Motor neuron (in vitro differentiated cells): ENCODE measurements at regions not wholly inside any gene's neighbourhood (a gene's known extent, or its start where the extent isn't known, plus 50 kb on each side); places are given as distances from the start of the nearest gene placed in this dataset.

Source experiments
- ATAC-seq, 8 experiments: fragments of 200-7000 bp; cut with Tn5 transposase; replicated peaks in 6 of 8; 2 replicates each; pipeline ENCODE4 v1.8.0; 2021; ENCODE audit warnings: mild to moderate bottlenecking in 8 of 8, moderate library complexity in 8 of 8
- H3K27ac ChIP-seq, 2 donors: fragments of 250-450 bp; sonication (Bioruptor Pico); 2 replicates each; pipeline ENCODE4 v1.9.0; 2021; ENCODE audit warnings: antibody characterized with exemption in 2 of 2, mild to moderate bottlenecking in 2 of 2, moderate library complexity in 1 of 2
- H3K4me1 ChIP-seq, 2 donors: fragments of 250-450 bp; sonication (Bioruptor Pico); replicated peaks in 1 of 2; 2 replicates each; pipeline ENCODE4 v1.6.1; 2021; ENCODE audit warnings: antibody characterized with exemption in 2 of 2, mild to moderate bottlenecking in 2 of 2, moderate library complexity in 1 of 2
- H3K4me3 ChIP-seq, 5 donors: fragments of 250-450 bp; sonication (Bioruptor Pico); 2 replicates each; pipeline ENCODE4 v1.9.0; 2021; ENCODE audit warnings: antibody characterized with exemption in 5 of 5, mild to moderate bottlenecking in 5 of 5, moderate library complexity in 4 of 5
- WGBS, 10 experiments: fragments of 450-650 bp; shearing (Covaris generic); methylation state at CpG; one replicate each; pipeline ENCODE4 v1.0.0; 2022; 5-methylcytosine and 5-hydroxymethylcytosine counted together
- in situ Hi-C, 9 experiments: fragments of 400-800 bp; cut with MboI; loops; one replicate each; pipeline ENCODE4 v1.15.0; 2021; ENCODE audit warnings: low sequenced_read_pairs in 9 of 9, low pct_unique_long_range_greater_than_20kb in 2 of 9; ENCODE audit not compliant: unreplicated experiment in 9 of 9

GRCh38 chr13:63517371-63517770 is 2101.7 kb upstream of the PCDH20 start:
- Histone ChIP-seq H3K27ac (no peak overlapping the region), H3K4me1 (no peaks in the 10 kb centered on the region), H3K4me3 (no peak overlapping the region)
- no peak for ATAC-seq
- in situ Hi-C loops = no loop called here
- WGBS, 10 experiments = 6 to 100% (median 74%) methylated on average over 1 to 9 of the region's 9 CpGs; no CpG with 5 or more reads in 1 of the 10 experiments

DNA sequence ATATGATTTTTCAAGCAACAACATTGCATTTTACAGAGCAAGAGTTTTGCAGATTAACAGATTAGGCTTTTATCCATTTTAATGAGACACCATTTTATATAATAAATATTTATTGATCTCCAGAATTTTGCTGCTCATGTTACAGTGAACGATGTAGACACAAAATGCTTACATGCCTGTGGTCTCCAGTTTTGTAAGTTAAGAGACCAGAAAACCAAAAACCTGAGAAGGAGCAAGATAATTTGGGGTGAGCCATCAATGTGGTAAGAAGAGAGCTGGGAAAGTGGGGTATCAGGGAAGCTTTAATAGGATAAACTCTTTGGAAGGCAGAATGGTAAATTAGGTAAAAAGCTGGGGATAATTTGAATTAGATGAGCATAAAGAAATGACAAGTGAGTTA is 2100.5 kb upstream of the PCDH20 start:
- WGBS, 10 experiments = 0 to 100% (median 81%) methylated on average over 1 of the region's 1 CpG; no CpG with 5 or more reads in 2 of the 10 experiments
- Histone ChIP-seq H3K4me1 (no peaks in the 10 kb centered on the region), H3K4me3 (no peak overlapping the region), H3K27ac (no peak overlapping the region)
- in situ Hi-C loops = no loop called here
- ATAC-seq = no peak

DNA sequence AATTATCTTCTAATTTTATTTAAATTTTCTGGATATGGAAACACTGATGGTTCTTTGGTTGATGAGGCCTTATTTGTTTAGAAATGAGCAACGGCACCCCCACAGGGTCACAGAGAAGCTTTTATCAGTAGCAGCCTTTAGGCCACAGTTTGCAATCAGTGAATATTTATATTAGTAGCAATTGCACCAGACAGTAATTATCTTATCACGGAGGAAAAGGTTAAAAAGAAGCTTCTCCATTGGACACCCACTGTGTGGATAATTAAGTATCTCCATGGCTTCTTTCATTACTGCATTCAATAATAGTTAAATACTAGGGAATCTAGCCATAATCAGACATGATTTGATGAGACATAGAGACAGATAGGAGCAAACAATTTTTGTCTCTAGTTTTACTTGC is 2099.2 kb upstream of the PCDH20 start:
- H3K4me3 ChIP-seq = no peak overlapping the region
- in situ Hi-C loops = no loop called here
- no peak for ATAC-seq
- WGBS, 10 experiments = 0 to 85% (median 73%) methylated on average over 1 to 2 of the region's 2 CpGs; no CpG with 5 or more reads in 2 of the 10 experiments
- H3K27ac ChIP-seq = no peak overlapping the region
- no peaks in the 10 kb centered on the region for H3K4me1 ChIP-seq

DNA sequence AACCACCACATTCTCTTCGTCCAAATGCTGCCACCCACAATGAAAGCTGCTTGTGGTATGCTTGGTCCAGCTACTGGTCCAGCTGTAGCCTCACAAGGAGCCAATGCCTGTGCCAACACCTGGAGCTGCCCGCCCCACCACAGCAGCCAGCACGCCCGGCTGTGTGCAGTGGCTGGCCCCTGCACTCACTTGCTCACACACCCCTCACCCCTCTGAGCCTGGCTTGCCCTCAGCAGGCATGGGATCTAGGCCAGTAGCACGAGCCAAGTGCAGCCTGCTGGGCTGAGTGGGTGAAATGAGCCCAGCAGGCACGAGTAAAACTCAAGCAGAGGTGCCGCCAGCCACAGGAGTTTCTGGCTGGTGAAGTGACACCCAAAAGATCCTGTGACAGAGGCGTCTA is 2096.4 kb upstream of the PCDH20 start:
- 0 to 97% (median 92%) methylated on average over 1 to 5 of the region's 8 CpGs; no CpG with 5 or more reads in 5 of the 10 experiments for WGBS, 10 experiments
- no peaks in the 10 kb centered on the region for H3K4me1 ChIP-seq
- H3K4me3 ChIP-seq = no peak overlapping the region
- in situ Hi-C loops = no loop called here
- no peak overlapping the region for H3K27ac ChIP-seq
- ATAC-seq = no peak

GRCh38 chr13:63501702-63502101 is 2086.1 kb upstream of the PCDH20 start:
- WGBS, 10 experiments = 0 to 100% (median 60%) methylated on average over 1 of the region's 1 CpG; no CpG with 5 or more reads in 2 of the 10 experiments
- ATAC-seq = no peak

DNA sequence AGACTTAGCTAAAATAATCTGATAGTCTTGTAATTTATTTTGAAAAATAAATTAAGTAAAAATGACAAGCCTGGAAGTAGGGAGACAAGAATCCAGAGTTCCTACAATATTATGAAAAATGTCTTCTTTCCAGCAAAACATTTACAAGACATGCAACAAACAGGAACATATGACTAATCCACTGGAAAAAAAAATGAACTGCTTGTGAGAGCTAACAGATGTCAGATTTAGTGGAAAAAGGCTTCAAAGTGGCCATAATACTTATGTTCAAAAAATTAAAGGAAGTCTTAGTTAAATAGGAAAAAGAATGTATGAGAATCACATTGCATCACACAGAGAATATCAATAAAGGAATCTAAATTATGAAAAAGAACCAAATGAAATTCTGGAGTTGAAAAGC is 2082.0 kb upstream of the PCDH20 start:
- no peak for ATAC-seq
- in situ Hi-C loops = no loop called here
- Histone ChIP-seq H3K4me3 (no peak overlapping the region), H3K27ac (no peak overlapping the region), H3K4me1 (no peaks in the 10 kb centered on the region)

More at GRCh38 chr13:63501702-63502101, 2086.1 kb upstream of the PCDH20 start:
- no peaks in the 10 kb centered on the region for H3K4me1 ChIP-seq
- no peak overlapping the region for H3K4me3 ChIP-seq
- H3K27ac ChIP-seq = no peak overlapping the region
- in situ Hi-C loops = no loop called here

- no peaks in the 10 kb centered on the region for H3K4me1 ChIP-seq
- in situ Hi-C loops = no loop called here
- no peak overlapping the region for H3K4me3 ChIP-seq
- WGBS, 10 experiments = 0 to 100% (median 88%) methylated on average over 1 to 2 of the region's 2 CpGs
- H3K27ac ChIP-seq = no peak overlapping the region
- no peak for ATAC-seq
These were observed 2077.0 kb upstream of the PCDH20 start for GRCh38 chr13:63492604-63493003.

DNA sequence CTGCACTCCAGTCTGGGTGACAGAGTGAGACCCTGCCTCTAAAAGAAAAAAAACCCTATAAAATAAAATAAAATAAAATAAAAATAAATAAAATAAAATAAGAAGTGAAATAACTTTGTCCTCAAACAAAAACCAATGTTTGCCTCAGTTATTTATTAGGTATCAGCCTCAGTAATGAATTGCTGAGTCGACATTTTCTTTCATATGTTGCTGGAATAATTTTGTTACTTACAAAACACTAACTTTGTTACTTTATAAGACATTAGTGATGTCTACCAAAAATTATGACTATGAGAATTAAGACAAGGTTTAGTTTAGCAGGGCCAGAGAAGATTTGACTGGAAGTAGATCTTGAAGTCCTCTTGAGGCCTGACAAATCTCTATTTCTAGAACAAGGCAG is 2074.5 kb upstream of the PCDH20 start:
- in situ Hi-C loops = no loop called here
- Histone ChIP-seq H3K27ac (no peak overlapping the region), H3K4me3 (no peak overlapping the region), H3K4me1 (no peaks in the 10 kb centered on the region)
- 0 to 100% (median 58%) methylated on average over 1 of the region's 1 CpG; no CpG with 5 or more reads in 2 of the 10 experiments for WGBS, 10 experiments
- no peak for ATAC-seq

- no peak for ATAC-seq
- H3K27ac ChIP-seq = no peak overlapping the region
- no peak overlapping the region for H3K4me3 ChIP-seq
- no peaks in the 10 kb centered on the region for H3K4me1 ChIP-seq
- in situ Hi-C loops = no loop called here
These were observed 2065.7 kb upstream of the PCDH20 start for GRCh38 chr13:63481334-63481733.

DNA sequence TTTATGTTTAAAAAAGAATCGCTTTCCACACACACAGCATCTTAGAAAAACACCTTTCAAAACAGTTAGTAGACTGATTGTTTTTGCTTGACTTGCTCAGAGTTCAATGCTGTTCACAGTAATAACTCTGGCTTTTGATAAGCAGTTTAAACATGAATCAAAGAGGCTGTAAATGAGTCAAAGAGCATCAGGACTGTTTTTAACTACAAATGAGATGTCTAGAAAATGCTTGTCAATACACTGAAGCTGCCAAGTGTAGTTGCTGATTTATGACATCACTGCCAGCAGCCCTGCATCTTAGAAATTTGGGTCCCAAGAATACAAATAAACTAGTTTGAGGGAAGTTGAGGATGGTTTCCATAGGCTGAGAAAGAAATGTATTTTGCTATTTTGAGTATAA is 2057.1 kb upstream of the PCDH20 start:
- Histone ChIP-seq H3K27ac (no peak overlapping the region), H3K4me1 (peaks cover 3 to 6% of the 10 kb centered on the region in 2 donors), H3K4me3 (no peak overlapping the region)
- in situ Hi-C loops = no loop called here
- ATAC-seq = peak in 2 of 8 experiments; percentile 43 to 50
- WGBS, 10 experiments = 0 to 100% (median 71%) methylated on average over 1 of the region's 1 CpG; no CpG with 5 or more reads in 5 of the 10 experiments

GRCh38 chr13:63463782-63464610 is 2048.3 kb upstream of the PCDH20 start:
- no peak for ATAC-seq
- Histone ChIP-seq H3K4me3 (no peak overlapping the region), H3K4me1 (no peaks in the 10 kb centered on the region), H3K27ac (no peak overlapping the region)
- in situ Hi-C loops = no loop called here
- 75 to 100% (median 80%) methylated on average over 1 of the region's 1 CpG; no CpG with 5 or more reads in 6 of the 10 experiments for WGBS, 10 experiments

DNA sequence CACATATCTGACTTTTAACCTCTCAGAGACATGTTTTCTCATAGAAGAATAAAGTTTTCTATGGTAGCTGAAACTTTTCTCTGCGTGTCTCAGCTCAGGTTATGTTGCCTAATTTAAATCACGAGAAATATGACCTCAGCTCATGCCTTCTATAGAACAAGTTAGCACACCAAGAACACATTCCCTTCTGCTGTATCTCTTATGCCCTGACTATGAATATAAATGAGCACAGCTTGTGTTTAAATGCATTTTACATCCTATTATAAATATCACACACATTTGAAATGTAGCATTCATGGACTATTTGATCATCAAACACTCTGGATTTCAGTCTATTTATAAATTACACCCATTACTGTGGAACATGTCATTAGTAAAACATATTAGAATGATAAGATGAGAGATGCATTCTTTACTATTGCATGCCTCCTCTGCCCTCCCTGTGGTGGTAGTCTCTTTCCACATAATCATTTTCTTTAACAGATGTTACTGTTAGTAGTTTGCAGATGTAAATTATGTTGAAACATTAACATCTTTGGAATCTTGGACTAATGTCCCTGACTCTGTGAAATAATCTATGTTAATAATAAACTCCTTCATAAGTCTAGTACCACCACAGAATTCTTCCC is 2044.9 kb upstream of the PCDH20 start:
- Histone ChIP-seq H3K27ac (no peak overlapping the region), H3K4me3 (no peak overlapping the region), H3K4me1 (no peaks in the 10 kb centered on the region)
- in situ Hi-C loops = no loop called here
- WGBS, 10 experiments = 0 to 100% (median 40%) methylated on average over 1 to 2 of the region's 2 CpGs; no CpG with 5 or more reads in 1 of the 10 experiments
- peak in 2 of 8 experiments; percentile 80 to 85 for ATAC-seq

DNA sequence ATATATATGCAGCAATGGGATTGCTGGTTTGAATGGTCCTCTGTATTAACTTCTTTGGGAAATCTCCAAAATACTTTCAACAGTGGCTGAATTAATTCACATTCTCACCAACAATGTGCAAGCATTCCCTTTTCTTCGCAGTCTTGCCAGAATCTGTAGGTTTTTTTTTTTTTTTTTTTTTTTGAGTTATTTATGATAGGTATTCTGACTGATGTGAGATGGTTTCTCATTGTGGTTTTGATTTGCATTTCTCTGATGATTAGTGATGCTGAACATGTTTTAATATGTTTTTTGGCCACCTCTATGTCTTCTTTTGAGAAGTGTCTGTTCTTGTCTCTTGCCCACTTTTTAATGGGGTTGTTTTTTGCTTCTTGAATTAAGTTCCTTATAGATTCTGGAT is 2041.5 kb upstream of the PCDH20 start:
- no peak overlapping the region for H3K27ac ChIP-seq
- no peak for ATAC-seq
- H3K4me1 ChIP-seq = no peaks in the 10 kb centered on the region
- H3K4me3 ChIP-seq = no peak overlapping the region
- 11 to 100% (median 75%) methylated on average over 1 of the region's 1 CpG; no CpG with 5 or more reads in 2 of the 10 experiments for WGBS, 10 experiments
- in situ Hi-C loops = no loop called here
